Hepatic stellate cell (primary cell): ENCODE measurements at regions not wholly inside any gene's neighbourhood (a gene's known extent, or its start where the extent isn't known, plus 50 kb on each side); places are given as distances from the start of the nearest gene placed in this dataset.

Source experiments
- DNase-seq: peaks from one replicate; pipeline ENCODE4 v3.0.0; 2011; ENCODE audit warnings: low spot score

DNA sequence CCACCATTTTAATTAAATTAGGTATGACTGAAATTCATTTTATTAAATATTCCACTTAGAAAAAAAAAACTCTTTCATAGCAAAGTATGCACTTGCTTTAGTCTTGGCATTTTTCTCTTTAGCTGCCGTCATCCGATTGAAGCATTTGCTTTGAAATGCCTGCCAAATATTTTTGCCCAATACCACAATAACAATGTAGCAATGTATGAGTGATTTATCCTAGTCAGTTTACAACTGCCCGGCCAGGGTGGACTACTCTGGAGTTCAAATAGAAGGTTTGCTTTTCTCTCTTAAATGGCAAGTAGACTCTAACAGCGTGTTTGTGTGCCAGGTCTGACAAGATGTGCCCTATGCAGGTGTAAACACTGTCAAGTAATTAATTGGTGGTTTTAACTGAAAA lies 675.3 kb upstream of the SGCG start:
- no peak for DNase-seq

DNA sequence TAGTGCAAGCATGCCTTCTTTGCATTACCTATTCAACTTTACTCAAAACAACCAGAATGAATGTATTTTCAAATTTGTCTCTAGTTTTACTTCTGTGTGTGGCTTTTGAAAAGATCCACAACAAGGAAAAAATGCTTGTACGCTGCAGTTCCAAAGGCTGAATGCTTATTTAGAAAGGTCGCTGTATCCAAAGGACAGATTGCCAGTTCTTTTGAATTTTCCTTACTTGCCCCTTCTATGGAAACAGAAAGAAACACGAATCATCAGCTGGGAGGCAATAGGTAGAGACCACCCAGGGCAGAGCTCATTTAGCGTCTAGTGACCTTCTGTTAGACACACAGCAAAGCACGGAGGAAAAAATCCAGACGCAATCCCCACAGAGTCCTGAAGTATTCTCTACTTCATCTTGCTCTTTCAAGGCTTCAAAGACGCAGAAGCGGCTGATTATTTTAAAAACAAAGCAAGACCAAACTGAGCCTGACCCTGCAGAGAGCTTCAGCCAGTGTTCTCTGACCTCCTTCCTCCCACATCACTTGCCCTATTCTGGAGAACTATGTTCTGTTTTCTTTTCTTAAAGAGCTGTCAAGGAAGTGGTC lies 674.6 kb upstream of the SGCG start:
- no peak for DNase-seq

DNA sequence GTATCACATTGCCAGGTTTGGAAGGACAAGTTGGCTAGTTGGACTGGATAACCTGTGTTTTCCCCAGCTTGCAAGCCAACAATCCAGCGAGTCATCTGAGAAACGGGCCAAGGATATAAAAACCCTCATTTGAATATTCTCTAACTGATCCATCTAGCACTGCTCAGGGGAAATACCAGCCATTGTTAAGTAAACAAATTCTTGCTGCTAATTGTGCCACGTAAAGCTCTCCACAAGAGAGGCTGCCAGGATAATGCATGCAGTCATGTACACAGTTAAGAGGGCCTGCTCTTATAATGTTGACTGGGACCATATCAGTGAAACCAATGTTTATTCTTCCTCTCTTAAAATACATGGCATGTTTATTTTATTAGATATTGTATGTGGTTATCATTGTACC lies 663.2 kb upstream of the SGCG start:
- DNase-seq = no peak

DNA sequence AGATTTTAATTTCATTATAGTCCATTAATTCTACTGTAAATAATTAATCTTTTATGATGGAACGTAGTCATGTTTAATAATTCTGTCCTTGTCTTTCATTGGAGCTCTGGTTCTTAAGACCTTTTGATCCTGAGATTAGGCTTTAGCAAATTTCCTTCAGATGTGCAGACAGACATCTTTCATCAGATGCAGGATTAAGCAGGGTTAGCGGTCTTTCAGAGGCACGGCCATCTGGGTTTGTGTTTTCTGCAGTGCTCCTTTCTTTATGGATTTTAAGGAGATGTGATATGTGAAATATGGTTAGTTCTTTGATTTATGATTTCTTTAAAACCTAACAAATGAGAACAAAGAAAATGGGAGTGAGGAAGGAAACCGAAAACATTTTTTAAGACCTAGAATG lies 643.9 kb upstream of the SGCG start:
- no peak for DNase-seq

DNA sequence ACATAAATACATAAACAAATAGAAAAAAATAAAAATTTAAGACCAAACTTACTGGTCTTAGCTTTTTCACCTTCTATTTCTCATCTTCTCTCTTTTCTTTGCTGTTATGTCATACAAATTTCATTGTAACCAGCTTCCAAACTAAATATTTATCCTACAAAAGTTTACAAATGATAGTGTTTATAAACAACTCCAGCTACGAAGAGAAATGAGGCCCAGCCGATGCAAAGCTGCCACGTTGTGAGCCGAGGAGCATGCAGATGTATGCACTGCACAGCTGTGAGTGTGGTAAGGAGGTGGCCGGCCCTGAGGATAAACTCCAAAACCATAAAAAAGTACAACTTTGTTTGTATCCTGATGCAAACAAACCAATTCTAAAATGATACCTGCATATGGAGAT lies 642.4 kb upstream of the SGCG start:
- DNase-seq = no peak

DNA sequence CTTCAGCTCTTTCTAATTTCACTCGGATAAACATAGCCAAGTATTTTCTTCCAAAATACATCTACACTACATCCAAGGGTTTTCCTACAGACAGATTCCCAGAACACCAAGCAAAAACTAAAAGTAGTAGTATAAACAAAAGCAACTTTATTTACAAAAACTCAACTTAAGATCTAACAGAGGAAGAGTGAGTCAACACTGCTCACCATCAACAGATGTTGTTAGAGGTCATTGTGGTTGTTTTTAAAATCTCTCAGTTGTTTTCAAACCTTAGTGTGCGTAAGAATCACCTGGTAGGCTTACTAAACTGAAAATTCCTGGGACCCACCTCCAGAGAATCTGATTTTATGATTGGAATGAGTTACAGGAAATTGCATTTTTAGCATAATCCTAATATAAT lies 631.7 kb upstream of the SGCG start:
- DNase-seq = no peak

DNA sequence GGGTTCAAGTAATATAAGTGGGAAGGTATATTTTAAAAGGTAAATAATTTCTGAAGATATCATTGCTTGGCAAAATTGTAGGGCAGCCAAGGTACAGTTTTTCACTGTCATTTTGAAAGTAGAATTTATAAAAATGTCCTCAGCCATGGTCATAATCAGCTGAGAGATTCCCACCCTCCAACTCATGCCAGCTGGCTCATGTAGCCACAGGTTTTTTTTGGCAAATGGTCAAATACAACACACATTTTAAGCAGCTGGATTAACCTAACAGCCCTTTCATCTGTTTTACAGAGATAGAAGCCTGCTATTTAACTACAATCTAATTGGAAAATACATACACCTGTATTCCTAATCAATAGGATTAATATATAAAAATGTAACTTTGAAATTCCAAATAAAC lies 619.2 kb upstream of the SGCG start:
- no peak for DNase-seq

DNA sequence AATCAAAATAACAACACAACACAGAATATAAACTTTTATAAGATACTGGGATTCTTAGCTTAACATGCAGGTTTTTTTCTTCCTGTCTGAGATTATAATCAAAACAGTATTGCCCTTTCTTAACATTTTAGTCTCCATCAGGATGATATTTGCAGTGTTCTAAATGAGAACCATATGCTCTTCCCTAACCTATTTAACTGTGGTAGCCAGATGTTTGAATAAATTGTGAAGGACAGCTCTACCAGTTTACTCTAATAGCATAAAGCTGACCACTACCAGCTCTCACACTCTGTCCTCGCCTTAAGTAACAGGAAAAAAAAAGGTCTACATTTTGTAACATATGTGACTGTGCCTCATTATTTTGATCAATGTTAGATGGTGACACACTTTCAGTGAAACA lies 618.7 kb upstream of the SGCG start:
- no peak for DNase-seq

DNA sequence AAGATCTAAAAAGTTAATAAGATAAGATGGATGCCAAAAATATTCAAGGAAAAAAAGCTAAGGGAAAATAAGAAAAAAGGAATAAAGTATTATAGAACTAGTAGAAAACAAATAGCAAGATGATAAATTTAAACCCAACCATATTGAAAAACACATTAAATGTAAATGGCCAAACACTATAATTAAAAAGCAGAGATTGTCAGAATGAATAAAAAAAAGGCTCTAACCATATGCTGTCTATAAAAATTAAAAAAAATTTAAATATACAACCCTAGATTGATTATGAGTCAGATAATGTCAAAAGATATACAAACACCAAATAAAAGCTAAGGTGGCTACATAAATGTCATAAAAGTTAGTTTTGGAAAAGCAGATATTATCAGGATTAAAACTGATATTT lies 617.5 kb upstream of the SGCG start:
- DNase-seq = no peak

DNA sequence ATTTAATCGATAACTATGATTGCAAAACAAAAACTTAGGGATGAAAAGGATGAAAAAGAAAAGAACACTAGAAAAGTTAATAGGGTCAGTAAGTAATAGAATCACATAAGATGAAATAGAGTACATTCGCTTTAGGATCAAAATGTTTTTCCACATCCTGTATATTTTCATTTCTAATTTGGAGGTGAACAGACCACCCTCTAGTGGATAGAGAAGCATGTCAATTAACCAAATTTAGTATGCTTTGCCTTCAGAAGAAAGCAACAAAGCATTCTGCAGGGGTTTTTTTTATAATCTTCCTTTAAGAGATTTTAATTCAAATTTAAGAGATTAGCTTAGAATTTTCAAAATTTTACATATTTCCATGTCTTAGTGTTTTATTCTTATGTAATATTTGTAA lies 611.0 kb upstream of the SGCG start:
- no peak for DNase-seq

DNA sequence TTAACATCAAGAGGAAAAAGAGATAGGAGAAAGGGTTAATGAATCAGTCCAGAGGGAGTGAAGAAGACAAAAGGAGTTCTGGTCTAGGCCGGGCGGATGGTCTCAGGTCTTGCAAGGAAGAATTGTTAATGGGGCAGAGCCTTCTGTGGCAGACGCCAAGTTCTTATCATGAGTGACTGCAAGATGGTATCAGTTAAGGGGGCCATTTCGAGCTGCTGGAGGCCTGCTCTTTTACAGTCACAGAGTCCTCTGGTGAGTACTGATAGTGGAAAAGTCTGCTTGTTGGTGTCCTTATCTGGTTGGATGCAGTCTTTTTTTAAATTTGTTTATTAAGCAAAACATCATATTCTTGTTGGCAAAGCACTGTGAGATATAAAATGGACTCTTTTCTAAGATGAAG lies 590.9 kb upstream of the SGCG start:
- no peak for DNase-seq

DNA sequence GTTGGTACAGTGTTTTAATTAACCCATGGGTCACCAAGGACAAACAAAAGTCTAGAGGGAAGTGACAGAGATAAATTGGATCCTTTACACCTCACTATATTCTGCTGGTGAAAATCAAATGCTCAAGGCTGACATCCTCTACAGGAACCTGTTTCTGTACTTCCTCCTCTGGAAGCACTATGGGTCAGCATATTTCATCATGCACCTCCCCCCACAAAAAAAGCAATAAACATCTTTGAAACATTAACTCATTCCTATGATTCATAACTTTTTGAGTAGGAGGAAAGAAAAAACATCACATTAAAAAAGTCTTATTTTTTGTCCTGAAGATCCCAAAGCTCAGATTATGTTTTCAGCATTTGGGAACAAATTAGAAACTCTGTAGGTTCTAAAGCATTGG lies 588.3 kb upstream of the SGCG start:
- no peak for DNase-seq

DNA sequence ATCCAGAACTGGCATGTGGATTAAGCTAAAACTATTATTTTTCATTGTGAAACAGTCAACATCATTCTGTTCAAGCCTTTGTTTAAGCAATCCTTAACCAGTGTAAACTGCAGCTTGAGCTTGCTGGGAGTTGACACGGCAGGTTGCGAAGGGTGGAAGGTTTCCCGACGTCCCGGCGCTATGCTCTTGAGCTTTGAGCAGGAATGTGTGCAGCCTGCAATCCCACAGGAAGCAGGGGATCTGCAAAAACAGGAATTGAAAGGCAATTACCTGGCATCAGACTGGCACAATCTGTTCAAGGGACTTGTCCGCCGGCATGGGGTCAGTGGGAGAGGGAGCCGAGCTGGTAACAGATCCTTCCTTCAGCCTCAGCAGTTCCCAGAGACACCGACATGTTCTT lies 586.7 kb upstream of the SGCG start:
- no peak for DNase-seq

DNA sequence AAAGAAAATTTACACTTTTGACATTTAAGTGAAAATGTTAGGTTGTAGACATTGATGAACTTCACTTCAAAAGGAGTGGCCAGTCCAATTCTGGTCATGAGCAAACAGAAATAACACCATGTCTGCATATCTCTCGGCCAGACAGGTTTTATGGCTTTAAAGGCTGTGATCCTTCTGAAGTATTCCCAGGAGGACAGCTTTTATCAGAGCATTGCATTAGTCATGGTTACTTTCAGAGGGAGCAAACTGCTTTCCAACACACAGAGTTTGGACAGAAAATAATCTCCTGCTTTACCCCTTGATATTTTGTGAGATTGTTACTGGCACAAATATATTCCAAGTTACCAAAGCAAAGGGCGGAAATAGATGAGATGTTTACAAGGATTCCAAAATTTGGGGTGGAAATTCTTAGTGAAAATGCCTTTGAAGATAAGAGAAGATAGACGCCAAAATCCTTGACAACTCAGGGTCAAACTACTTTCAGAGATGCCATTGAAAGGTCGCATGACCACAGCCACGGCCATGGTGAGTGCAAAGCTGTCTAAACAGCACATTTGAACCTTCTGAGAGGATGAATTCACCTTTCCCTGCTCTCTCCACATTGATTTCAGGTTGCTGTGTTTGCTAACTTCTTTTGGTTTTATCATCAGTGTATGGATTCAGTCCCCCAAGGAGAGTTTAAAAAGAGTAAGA lies 584.5 kb upstream of the SGCG start:
- DNase-seq = no peak

DNA sequence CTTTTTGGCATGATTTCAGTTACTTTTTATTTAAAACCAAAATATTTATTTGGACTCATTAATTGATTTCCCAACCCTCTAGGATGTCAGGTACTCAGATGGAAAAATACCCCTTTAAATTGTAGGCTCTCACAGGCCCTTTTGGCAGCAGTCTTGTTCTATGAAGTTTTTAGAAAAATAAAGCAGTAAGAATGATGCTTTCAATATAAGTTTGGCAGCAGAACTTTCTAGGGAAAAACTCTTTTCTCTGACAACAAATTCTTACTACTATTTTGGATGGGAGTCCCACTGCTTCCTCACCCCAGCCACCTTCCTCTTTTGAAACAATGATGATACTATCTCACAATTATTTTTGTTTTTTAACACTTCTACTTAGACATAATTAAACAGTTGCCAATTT lies 581.6 kb upstream of the SGCG start:
- no peak for DNase-seq

DNA sequence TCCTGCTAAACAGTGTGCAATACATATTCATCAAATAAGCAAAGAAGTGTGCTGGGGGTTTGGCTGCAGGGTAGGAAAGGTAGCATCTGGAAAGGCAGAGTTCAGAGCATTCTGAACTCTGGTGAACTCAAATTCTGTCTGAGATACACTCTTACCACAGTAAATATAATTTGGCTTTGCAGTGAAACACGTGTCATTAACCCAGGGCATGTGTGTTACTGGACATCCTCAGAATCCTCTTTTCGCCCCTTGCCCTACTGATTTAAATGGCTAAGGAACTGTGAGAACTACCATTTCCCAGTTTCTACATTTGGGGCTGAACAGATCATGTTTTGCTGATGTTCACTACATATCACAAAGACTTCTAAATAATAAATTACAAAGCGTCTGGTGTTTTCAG lies 562.8 kb upstream of the SGCG start:
- no peak for DNase-seq

DNA sequence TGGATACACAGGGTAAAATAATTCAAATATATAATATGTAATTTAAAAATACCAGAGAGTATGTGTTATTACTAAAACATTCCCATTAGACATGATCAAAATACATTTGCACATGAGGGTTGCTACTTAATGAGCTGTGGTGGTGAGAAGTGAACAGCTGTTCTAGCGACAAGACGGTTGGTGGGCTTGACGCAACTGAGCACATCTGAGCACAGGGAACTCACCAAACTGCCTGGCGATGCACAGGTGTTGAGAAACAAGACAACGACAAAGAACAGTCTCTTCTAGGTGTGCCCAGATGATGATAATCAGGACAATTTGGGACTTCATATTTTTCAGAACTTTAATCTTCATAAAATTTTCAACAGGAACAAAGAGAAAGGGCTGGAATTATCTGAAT lies 555.1 kb upstream of the SGCG start:
- DNase-seq = no peak

DNA sequence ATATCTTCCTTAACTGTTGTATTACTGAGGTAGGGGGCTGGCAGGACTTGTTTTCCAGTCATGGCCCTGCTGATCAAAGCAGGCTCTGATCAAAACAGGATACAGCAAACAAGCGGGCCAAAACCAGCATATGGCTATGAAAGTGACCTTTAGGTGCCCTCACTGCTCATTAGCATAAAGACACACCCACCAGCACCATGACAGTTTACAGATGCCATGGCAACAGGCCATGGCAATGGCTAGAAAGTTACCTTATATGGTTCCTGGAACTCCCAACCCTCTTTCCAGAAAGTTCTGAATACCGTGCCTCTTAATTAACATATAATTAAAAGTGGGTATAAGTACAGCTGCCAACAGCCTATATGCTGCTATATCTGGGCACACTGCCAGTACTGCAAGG lies 551.4 kb upstream of the SGCG start:
- DNase-seq = no peak

DNA sequence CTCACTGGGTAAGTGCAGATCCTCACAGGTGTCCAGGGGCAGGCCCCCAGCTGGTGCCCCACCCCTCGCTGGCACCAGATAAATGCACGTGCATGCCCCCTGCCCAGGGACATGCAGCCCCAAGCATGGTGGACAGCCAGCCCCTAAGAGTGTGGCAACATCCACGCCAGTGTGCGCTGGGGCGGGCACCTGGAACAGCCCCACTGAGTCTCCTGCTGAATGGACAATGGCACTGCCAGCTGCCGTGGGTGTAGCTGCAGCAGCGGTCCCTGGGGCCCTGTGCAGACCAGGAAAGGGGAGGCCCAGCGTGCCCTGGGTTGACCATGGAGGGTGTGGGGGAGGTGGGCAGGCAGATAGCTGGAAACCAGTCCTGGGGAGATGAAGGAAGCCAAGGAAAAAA lies 538.7 kb upstream of the SGCG start:
- DNase-seq = no peak

DNA sequence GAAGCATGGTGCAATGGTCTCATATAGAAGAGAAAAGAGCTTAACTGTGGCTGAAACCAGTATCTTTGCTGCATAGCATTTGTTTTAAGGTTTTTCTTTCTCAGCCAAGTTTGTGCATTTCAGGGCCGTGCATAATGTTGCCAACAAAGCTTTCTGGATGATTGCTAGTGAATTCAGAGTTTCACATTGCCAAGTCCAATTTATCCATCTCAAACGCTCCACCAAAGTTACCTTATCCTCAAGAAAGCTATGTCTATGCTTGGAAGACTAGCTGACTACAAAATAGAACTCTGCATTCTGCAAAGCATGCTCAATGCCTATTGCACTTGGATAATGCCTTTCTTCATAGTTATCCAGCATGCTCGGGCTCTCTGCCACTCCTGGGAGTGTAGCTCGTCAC lies 535.8 kb upstream of the SGCG start:
- no peak for DNase-seq

DNA sequence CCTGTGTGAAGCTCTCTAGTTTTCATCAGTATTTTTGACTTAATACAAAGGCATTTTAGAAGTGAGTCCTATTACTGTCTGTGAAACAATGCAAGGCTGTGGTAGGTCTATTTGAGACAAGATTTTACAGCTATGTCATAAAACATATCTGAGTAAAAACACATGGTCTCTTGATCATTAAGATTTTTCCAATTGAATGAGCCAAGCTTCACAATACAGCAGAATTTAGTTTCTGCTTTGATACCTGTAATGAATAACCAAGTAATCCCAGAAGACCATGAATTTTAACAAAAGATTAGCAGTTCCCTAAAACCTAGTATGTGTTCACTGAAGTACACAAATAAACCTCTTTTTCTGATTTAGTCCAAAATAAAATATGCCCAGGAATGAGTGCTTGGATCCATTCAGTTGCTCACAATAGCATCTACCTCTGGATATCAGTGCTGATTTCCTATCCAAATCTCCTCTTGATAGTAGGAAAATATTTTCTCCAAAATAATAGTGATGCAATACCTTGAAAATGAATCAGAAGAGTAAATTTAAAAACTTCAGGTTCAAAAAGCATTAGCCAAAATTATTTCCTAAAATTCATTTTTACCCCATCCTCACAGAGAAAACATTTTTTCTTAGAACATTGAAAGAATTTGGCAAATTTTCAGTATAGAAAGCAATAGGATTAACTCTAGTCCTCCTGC lies 533.5 kb upstream of the SGCG start:
- no peak for DNase-seq

DNA sequence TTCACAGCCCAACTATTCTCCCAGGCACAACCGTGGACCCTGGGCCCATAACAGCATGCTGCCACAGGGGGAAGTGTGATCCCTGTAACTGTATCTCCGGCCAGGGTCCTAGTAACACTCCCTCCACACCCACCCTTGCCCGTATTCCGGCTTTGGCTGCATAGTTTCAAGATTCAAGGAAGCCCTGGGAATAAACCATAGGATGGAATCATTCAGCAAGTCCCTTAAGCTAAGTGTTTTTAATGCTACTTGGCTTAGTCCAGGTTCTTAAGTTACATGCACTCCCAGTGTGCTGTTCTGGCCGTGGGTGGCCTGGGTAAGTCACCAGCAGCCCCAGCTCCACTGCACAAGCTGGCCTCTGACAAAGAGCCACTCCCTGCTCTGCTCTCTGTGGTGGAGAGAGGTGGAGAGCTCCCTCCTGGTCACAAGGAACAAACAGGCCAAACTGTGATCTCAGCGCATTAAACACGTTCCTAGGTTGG lies 532.4 kb upstream of the SGCG start:
- no peak for DNase-seq

DNA sequence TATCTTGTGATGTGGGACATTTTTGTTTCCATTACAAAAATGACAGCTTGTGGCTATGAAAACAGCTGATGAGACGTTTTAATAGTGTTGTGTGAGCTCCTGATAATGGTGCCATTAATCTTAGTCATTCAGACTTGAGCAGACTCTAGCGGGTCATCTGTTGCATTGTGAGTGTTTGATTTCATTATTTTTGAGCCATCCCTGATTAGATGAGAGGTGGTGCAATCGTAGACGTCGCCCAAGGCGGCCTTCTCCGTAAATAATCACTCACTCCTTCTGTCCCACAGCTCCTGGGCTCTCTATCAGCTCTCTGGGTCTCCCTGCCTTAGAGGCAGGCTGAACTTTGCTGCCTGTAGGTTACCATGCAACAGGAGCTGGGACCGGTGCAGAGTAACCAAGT lies 528.0 kb upstream of the SGCG start:
- no peak for DNase-seq

DNA sequence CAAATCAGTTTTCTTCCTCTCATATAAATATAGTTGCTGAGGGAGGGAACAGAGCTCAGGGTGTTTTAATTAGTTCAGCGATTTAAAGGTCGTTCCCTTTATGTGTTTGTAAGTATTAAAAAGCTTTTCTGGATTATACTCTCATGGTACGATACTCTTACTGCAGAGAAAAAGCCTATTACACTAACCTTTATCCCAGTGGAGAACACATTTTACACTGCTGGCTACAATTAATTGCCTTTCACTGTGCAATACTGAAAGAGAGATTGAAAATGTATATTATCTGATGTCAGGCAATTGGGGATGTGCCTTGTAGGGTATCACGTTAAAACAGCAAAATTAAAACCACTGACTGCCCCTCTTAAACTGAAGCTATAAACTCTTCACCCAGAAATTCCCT lies 526.9 kb upstream of the SGCG start:
- no peak for DNase-seq
